ENCODE measurements at regions not wholly inside any gene's neighbourhood (a gene's known extent, or its start where the extent isn't known, plus 50 kb on each side); places are given as distances from the start of the nearest gene placed in this dataset.

DNA sequence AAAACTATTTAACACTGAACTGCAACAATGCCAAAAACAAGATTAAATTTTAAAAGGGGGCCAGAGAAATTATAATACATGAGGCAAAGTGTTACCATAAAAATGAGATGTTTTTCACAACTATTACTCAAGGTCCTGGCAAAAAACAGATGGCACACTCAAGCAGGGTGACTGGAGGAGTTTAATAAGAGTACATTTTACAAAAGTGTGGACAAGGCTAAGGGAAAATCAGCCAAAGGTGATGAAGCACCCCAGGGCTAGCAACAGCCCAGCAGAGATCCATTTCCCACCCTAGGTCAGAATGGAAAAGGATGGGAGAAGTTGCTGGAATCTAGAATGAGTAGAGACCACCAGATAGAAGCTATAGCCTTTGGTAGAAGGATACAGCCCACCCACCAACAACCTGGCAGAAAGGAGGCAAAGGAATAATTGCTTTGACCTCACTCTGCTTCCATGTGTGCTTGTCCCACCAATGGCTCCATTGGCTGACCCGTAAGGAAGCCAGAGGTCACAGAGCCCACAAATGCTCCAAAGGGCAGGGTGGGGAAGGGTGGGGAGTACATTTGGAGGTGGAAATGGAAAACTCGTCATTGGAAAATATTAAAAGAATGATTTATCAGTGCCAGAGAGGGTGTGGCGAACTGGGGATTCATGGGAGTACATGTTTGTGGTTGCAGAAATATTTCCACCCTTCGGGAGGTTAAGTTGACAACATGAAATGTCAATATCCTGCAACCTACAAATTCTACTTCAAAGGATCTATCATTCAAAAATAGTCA, 161.0 kb upstream of the UBE2E2 start:
- TF ChIP-seq MYC (IDR thresholded peaks at IDR 0.05; ENCODE audit: borderline replicate concordance, low read length) (no peak), MAX (IDR thresholded peaks at IDR 0.05) (no peak), CEBPB (IDR thresholded peaks at IDR 0.05) (no peak), ZFP36 (IDR thresholded peaks at IDR 0.05; ENCODE audit: borderline replicate concordance, partially characterized antibody) (no peak)
- TF ChIP-seq, protein P1, sequence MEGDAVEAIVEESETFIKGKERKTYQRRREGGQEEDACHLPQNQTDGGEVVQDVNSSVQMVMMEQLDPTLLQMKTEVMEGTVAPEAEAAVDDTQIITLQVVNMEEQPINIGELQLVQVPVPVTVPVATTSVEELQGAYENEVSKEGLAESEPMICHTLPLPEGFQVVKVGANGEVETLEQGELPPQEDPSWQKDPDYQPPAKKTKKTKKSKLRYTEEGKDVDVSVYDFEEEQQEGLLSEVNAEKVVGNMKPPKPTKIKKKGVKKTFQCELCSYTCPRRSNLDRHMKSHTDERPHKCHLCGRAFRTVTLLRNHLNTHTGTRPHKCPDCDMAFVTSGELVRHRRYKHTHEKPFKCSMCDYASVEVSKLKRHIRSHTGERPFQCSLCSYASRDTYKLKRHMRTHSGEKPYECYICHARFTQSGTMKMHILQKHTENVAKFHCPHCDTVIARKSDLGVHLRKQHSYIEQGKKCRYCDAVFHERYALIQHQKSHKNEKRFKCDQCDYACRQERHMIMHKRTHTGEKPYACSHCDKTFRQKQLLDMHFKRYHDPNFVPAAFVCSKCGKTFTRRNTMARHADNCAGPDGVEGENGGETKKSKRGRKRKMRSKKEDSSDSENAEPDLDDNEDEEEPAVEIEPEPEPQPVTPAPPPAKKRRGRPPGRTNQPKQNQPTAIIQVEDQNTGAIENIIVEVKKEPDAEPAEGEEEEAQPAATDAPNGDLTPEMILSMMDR (IDR thresholded peaks at IDR 0.05) = no peak
